GM12878 (cell line): ENCODE measurements at regions not wholly inside any gene's neighbourhood (a gene's known extent, or its start where the extent isn't known, plus 50 kb on each side); places are given as distances from the start of the nearest gene placed in this dataset.
A peak's percentile ranks its signal among the peaks of the same experiment; 100 is the strongest.

Source experiments
- BACH1 ChIP-seq: fragments of 450-650 bp; IDR thresholded peaks from 2 replicates; pipeline ENCODE4 v1.6.1; 2017; ENCODE audit warnings: mild to moderate bottlenecking, borderline replicate concordance
- CBX5 ChIP-seq: sonication (generic); IDR thresholded peaks from 2 replicates; pipeline ENCODE4 v1.6.1; 2016; ENCODE audit warnings: low read depth, moderate library complexity, mild to moderate bottlenecking, inconsistent platforms
- CEBPZ ChIP-seq: fragments of 150-350 bp; IDR thresholded peaks from 2 replicates; pipeline ENCODE4 v1.6.1; 2016; ENCODE audit warnings: low read depth, low read length
- E2F4 ChIP-seq: IDR thresholded peaks from 2 replicates; pipeline ENCODE4 v1.6.1; 2012; ENCODE audit warnings: low read depth, low read length, improper control_type of control experiment
- ETV6 ChIP-seq, 2 experiments: fragments of 450-650 bp in 1 of 2; IDR thresholded peaks in 1 of 2; conservative IDR thresholded peaks in 1 of 2; 2 replicates each; pipeline ENCODE4 v1.6.1; 2014; ENCODE audit warnings: antibody characterized with exemption in 1 of 2, borderline replicate concordance in 1 of 2, low read depth in 1 of 2, mild to moderate bottlenecking in 1 of 2, moderate library complexity in 1 of 2
- FOXK2 ChIP-seq: fragments of 450-650 bp; IDR thresholded peaks from 2 replicates; pipeline ENCODE4 v1.6.1; 2017; ENCODE audit warnings: mild to moderate bottlenecking, moderate library complexity
- FOXM1 ChIP-seq: IDR thresholded peaks from 2 replicates; pipeline ENCODE4 v1.6.1; 2012; ENCODE audit warnings: low read depth, mild to moderate bottlenecking, inconsistent platforms, low read length, moderate library complexity
- JUNB ChIP-seq: IDR thresholded peaks from 2 replicates; pipeline ENCODE4 v1.6.1; 2016; ENCODE audit warnings: antibody characterized with exemption, mild to moderate bottlenecking
- MEF2A ChIP-seq: IDR thresholded peaks from 2 replicates; pipeline ENCODE4 v1.6.1; 2011; ENCODE audit warnings: low read depth, mild to moderate bottlenecking, low read length, moderate library complexity; ENCODE audit not compliant: insufficient read depth
- MEF2B ChIP-seq: fragments of 450-650 bp; IDR thresholded peaks from 2 replicates; pipeline ENCODE4 v1.6.1; 2018; ENCODE audit warnings: mild to moderate bottlenecking, moderate library complexity; ENCODE audit not compliant: partially characterized antibody, poor library complexity, severe bottlenecking
- NFYA ChIP-seq: IDR thresholded peaks from 2 replicates; pipeline ENCODE4 v1.6.1; 2011; ENCODE audit warnings: low read depth, mild to moderate bottlenecking, low read length, improper control_type of control experiment, borderline replicate concordance
- PAX5 ChIP-seq: IDR thresholded peaks from 2 replicates; pipeline ENCODE4 v1.6.1; 2011; ENCODE audit warnings: low read depth, low read length, borderline replicate concordance
- PAX8 ChIP-seq: fragments of 450-650 bp; IDR thresholded peaks from 2 replicates; pipeline ENCODE4 v1.6.1; 2017; ENCODE audit warnings: mild to moderate bottlenecking, moderate library complexity
- RBBP5 ChIP-seq: fragments of 200-600 bp; sonication (generic); conservative IDR thresholded peaks from 2 replicates; pipeline ENCODE4 v1.6.1; 2016
- RELA ChIP-seq: fragments of 450-650 bp; IDR thresholded peaks from 2 replicates; pipeline ENCODE4 v1.8.0; 2014; ENCODE audit warnings: borderline replicate concordance; ENCODE audit not compliant: partially characterized antibody
- SKIL ChIP-seq: fragments of 450-650 bp; IDR thresholded peaks from 2 replicates; pipeline ENCODE4 v1.6.1; 2017; ENCODE audit warnings: mild to moderate bottlenecking, low read depth, inconsistent platforms; ENCODE audit not compliant: poor library complexity, severe bottlenecking
- SP1 ChIP-seq: IDR thresholded peaks from one replicate; pipeline ENCODE4 v1.6.1; 2011; ENCODE audit warnings: low read depth, low read length
- SPI1 ChIP-seq: IDR thresholded peaks from 2 replicates; pipeline ENCODE4 v1.6.1; 2011; ENCODE audit warnings: low read depth, mild to moderate bottlenecking, low read length, moderate library complexity, borderline replicate concordance; ENCODE audit not compliant: insufficient read depth
- SRF ChIP-seq, 2 experiments: IDR thresholded peaks; 2 replicates each; pipeline ENCODE4 v1.6.1; 2011; ENCODE audit warnings: low read depth in 2 of 2, low read length in 2 of 2, mild to moderate bottlenecking in 1 of 2, moderate library complexity in 1 of 2
- STAT1 ChIP-seq: fragments of 450-650 bp; conservative IDR thresholded peaks from 2 replicates; pipeline ENCODE4 v1.6.1; 2014; ENCODE audit warnings: antibody characterized with exemption, mild to moderate bottlenecking
- USF1 ChIP-seq: IDR thresholded peaks from 2 replicates; pipeline ENCODE4 v1.6.1; 2011; ENCODE audit warnings: borderline replicate concordance, low read depth, mild to moderate bottlenecking, moderate library complexity, mixed read lengths, low read length; ENCODE audit not compliant: insufficient read depth; ENCODE audit errors: extremely low read length
- WRNIP1 ChIP-seq: IDR thresholded peaks from 2 replicates; pipeline ENCODE4 v1.6.1; 2011; ENCODE audit warnings: low read depth, low read length, improper control_type of control experiment, borderline replicate concordance

- TF ChIP-seq BACH1, result no peak
- no peak for TF ChIP-seq RELA
- TF ChIP-seq PAX5, result no peak; the same call in 1 of the 2 replicates
- no peak for TF ChIP-seq SPI1
- no peak for TF ChIP-seq PAX8
- TF ChIP-seq MEF2B, result peak; percentile 92
- TF ChIP-seq WRNIP1, result no peak
- no peak for TF ChIP-seq RBBP5
- no peak for TF ChIP-seq FOXM1
- TF ChIP-seq E2F4, result no peak
- no peak for TF ChIP-seq CBX5
- 0 out of 2 replicates have a peak, but pooled peaks have one; percentile 4 for TF ChIP-seq MEF2A
- no peak for TF ChIP-seq USF1
- TF ChIP-seq SKIL, result no peak
- TF ChIP-seq JUNB, result no peak
- TF ChIP-seq SRF (IDR thresholded peaks at IDR 0.05; ENCODE audit: low read depth in 2 of 2, low read length in 2 of 2), result no peak
- TF ChIP-seq FOXK2, result no peak
- TF ChIP-seq NFYA, result no peak
- TF ChIP-seq ETV6 (conservative IDR thresholded peaks at IDR 0.05 in 1 of 2, IDR thresholded peaks at IDR 0.05 in 1 of 2; ENCODE audit: borderline replicate concordance in 1 of 2, low read depth in 1 of 2), result peak in 1 of 2 experiments; percentile 5; a peak in 1 of 4 replicates
- no peak for TF ChIP-seq STAT1
- TF ChIP-seq CEBPZ, result no peak
- TF ChIP-seq SP1, result no peak
Observed at GRCh38 chr1:234955107-234955731, 173.4 kb downstream of the TOMM20 start (continued).
